H9 (cell line): ENCODE measurements at regions not wholly inside any gene's neighbourhood (a gene's known extent, or its start where the extent isn't known, plus 50 kb on each side); places are given as distances from the start of the nearest gene placed in this dataset.

Experiments used
- DNase-seq: peaks from one replicate; pipeline ENCODE4 v3.0.0-alpha.2; 2017
- H2AFZ ChIP-seq: one replicate; pipeline ENCODE4 v1.6.1; 2013; ENCODE audit warnings: mild to moderate bottlenecking, low read length, control low read depth, moderate library complexity
- H2AK5ac ChIP-seq: 2 replicates; pipeline ENCODE4 v1.6.1; 2013; ENCODE audit warnings: low read length, control low read depth, mixed read lengths; ENCODE audit not compliant: insufficient read length
- H2BK120ac ChIP-seq: one replicate; pipeline ENCODE4 v1.6.1; 2013; ENCODE audit warnings: low read depth, mild to moderate bottlenecking, low read length, control low read depth, inconsistent platforms; ENCODE audit not compliant: poor library complexity, severe bottlenecking
- H2BK12ac ChIP-seq: 2 replicates; pipeline ENCODE4 v1.6.1; 2013; ENCODE audit warnings: low read length, control low read depth, mixed read lengths, low read depth; ENCODE audit not compliant: insufficient read length
- H2BK15ac ChIP-seq: 2 replicates; pipeline ENCODE4 v1.6.1; 2013; ENCODE audit warnings: low read depth, low read length, control low read depth
- H2BK20ac ChIP-seq: one replicate; pipeline ENCODE4 v1.6.1; 2013; ENCODE audit warnings: low read depth, mild to moderate bottlenecking, low read length, control low read depth, inconsistent platforms; ENCODE audit not compliant: poor library complexity, severe bottlenecking
- H2BK5ac ChIP-seq: 2 replicates; pipeline ENCODE4 v1.6.1; 2013; ENCODE audit warnings: low read length, control low read depth, mixed read lengths; ENCODE audit not compliant: insufficient read length
- H3K14ac ChIP-seq: 2 replicates; pipeline ENCODE4 v1.6.1; 2013; ENCODE audit warnings: low read length, control low read depth; ENCODE audit not compliant: insufficient read depth
- H3K18ac ChIP-seq: 2 replicates; pipeline ENCODE4 v1.6.1; 2013; ENCODE audit warnings: low read depth, mild to moderate bottlenecking, mixed read lengths, low read length, control low read depth; ENCODE audit not compliant: insufficient read length
- H3K23ac ChIP-seq: 2 replicates; pipeline ENCODE4 v1.6.1; 2013; ENCODE audit warnings: low read length, control low read depth, mixed read lengths, low read depth; ENCODE audit not compliant: insufficient read length
- H3K23me2 ChIP-seq: 2 replicates; pipeline ENCODE4 v1.6.1; 2013; ENCODE audit warnings: low read depth, mild to moderate bottlenecking, mixed read lengths, low read length, control low read depth; ENCODE audit not compliant: insufficient read length, poor library complexity, severe bottlenecking
- H3K27ac ChIP-seq: 2 replicates; pipeline ENCODE4 v1.5.1; 2013; ENCODE audit warnings: low read length, control low read depth, mixed read lengths, low read depth; ENCODE audit not compliant: insufficient read length
- H3K27me3 ChIP-seq: 2 replicates; pipeline ENCODE4 v1.6.1; 2013; ENCODE audit warnings: low read length, control low read depth, inconsistent platforms; ENCODE audit not compliant: insufficient read depth
- H3K4ac ChIP-seq: 2 replicates; pipeline ENCODE4 v1.6.1; 2013; ENCODE audit warnings: low read depth, mild to moderate bottlenecking, control low read depth, inconsistent platforms, low read length, moderate library complexity
- H3K4me1 ChIP-seq: 2 replicates; pipeline ENCODE4 v1.6.1; 2013; ENCODE audit warnings: low read length, control low read depth, inconsistent platforms; ENCODE audit not compliant: insufficient read depth
- H3K4me2 ChIP-seq: 2 replicates; pipeline ENCODE4 v1.6.1; 2013; ENCODE audit warnings: low read length, control low read depth, mixed read lengths; ENCODE audit not compliant: insufficient read length, insufficient read depth
- H3K56ac ChIP-seq: 2 replicates; pipeline ENCODE4 v1.6.1; 2013; ENCODE audit warnings: low read depth, mild to moderate bottlenecking, mixed read lengths, low read length, control low read depth; ENCODE audit not compliant: insufficient read length
- H3K79me1 ChIP-seq: 2 replicates; pipeline ENCODE4 v1.6.1; 2013; ENCODE audit warnings: low read depth, mild to moderate bottlenecking, moderate library complexity, low read length, control low read depth, inconsistent platforms; ENCODE audit not compliant: insufficient read depth, poor library complexity, severe bottlenecking
- H3K79me2 ChIP-seq: 2 replicates; pipeline ENCODE4 v1.6.1; 2013; ENCODE audit warnings: low read length, control low read depth, inconsistent platforms; ENCODE audit not compliant: insufficient read depth
- H3K9ac ChIP-seq: 2 replicates; pipeline ENCODE4 v1.6.1; 2013; ENCODE audit warnings: low read length, control low read depth, mixed read lengths; ENCODE audit not compliant: insufficient read length; ENCODE audit errors: extremely low read depth
- H3K9me3 ChIP-seq: one replicate; pipeline ENCODE4 v1.6.1; 2013; ENCODE audit warnings: low read depth, low read length, inconsistent platforms; ENCODE audit not compliant: control insufficient read depth
- H3T11ph ChIP-seq: one replicate; pipeline ENCODE4 v1.6.1; 2013; ENCODE audit warnings: mild to moderate bottlenecking, low read length, control low read depth, inconsistent platforms
- H4K20me1 ChIP-seq: one replicate; pipeline ENCODE4 v1.6.1; 2013; ENCODE audit not compliant: control insufficient read depth, insufficient read length, insufficient read depth
- H4K5ac ChIP-seq: 2 replicates; pipeline ENCODE4 v1.6.1; 2013; ENCODE audit warnings: low read depth, mild to moderate bottlenecking, mixed read lengths, low read length, control low read depth; ENCODE audit not compliant: insufficient read length
- H4K8ac ChIP-seq: replicated peaks from 2 replicates; pipeline ENCODE4 v1.6.1; 2013; ENCODE audit warnings: low read length, control low read depth, mixed read lengths, low read depth; ENCODE audit not compliant: insufficient read length
- H4K91ac ChIP-seq: 2 replicates; pipeline ENCODE4 v1.6.1; 2013; ENCODE audit warnings: low read depth, mild to moderate bottlenecking, moderate library complexity, mixed read lengths, low read length, control low read depth; ENCODE audit not compliant: insufficient read length
- H3K27ac Mint-ChIP-seq, 3 experiments: 2 replicates in 2 of 3; 3 replicates in 1 of 3; pipeline ENCODE4 v1.8.0; 2020 to 2021; ENCODE audit warnings: mixed read lengths in 3 of 3, mild to moderate bottlenecking in 1 of 3, moderate library complexity in 1 of 3
- H3K27me3 Mint-ChIP-seq: 2 replicates; pipeline ENCODE4 v1.8.0; 2021; ENCODE audit warnings: low read depth, mild to moderate bottlenecking, moderate library complexity, mixed read lengths
- H3K36me3 Mint-ChIP-seq, 3 experiments: 2 replicates in 2 of 3; 3 replicates in 1 of 3; pipeline ENCODE4 v1.8.0; 2020 to 2021; ENCODE audit warnings: low read depth in 3 of 3, mixed read lengths in 3 of 3; ENCODE audit not compliant: insufficient read depth in 1 of 3
- H3K4me1 Mint-ChIP-seq, 2 experiments: 2 replicates each; pipeline ENCODE4 v1.8.0; 2020; ENCODE audit warnings: mixed read lengths in 2 of 2
- H3K4me3 Mint-ChIP-seq, 2 experiments: 2 replicates in 1 of 2; 3 replicates in 1 of 2; pipeline ENCODE4 v1.8.0; 2020 to 2021; ENCODE audit warnings: mild to moderate bottlenecking in 2 of 2, mixed read lengths in 2 of 2, moderate library complexity in 1 of 2
- H3K9me3 Mint-ChIP-seq, 2 experiments: 2 replicates in 1 of 2; 3 replicates in 1 of 2; pipeline ENCODE4 v1.8.0; 2020; ENCODE audit warnings: mild to moderate bottlenecking in 2 of 2, mixed read lengths in 2 of 2, moderate library complexity in 1 of 2
- CTCF ChIP-seq: fragments of 200-600 bp; sonication (generic); conservative IDR thresholded peaks from 3 replicates; pipeline ENCODE4 v1.8.0; 2021; ENCODE audit warnings: antibody characterized with exemption, mild to moderate bottlenecking
- WGBS: extraction: QIAGEN DNeasy Blood & Tissue Kit; methylation state at CpG from one replicate; pipeline ENCODE4 v1.1.7; 2013; ENCODE audit warnings: missing lambda C conversion rate, low lambda C conversion rate, mixed read lengths; ENCODE audit not compliant: insufficient read length; ENCODE audit errors: extremely low coverage; 5-methylcytosine and 5-hydroxymethylcytosine counted together

- H3T11ph ChIP-seq, result no peak overlapping the region
- H3K9me3 ChIP-seq, result no peaks in the 10 kb centered on the region
- Mint-ChIP-seq H3K36me3 (no peaks in the 10 kb centered on the region), H3K4me3 (no peak overlapping the region), H3K9me3 (no peaks in the 10 kb centered on the region), H3K27me3 (peaks cover 7% of the 10 kb centered on the region), H3K27ac (no peak overlapping the region), H3K4me1 (peaks cover 21 to 22% of the 10 kb centered on the region in 2 experiments)
- H3K23ac ChIP-seq, result no peak overlapping the region
- H2BK120ac ChIP-seq, result no peak overlapping the region
- H4K20me1 ChIP-seq, result no peaks in the 10 kb centered on the region
- H2BK15ac ChIP-seq, result no peak overlapping the region
- H3K27ac ChIP-seq, result no peak overlapping the region
- H2BK20ac ChIP-seq, result no peak overlapping the region
- H3K4me2 ChIP-seq, result no peak overlapping the region
- no peak overlapping the region for H2BK12ac ChIP-seq
- no peak overlapping the region for H2BK5ac ChIP-seq
- DNase-seq, result no peak
- no peak overlapping the region for H2AK5ac ChIP-seq
- H4K8ac ChIP-seq, result no peak overlapping the region
- no peak overlapping the region for H3K56ac ChIP-seq
- no peak overlapping the region for H3K9ac ChIP-seq
- H3K4me1 ChIP-seq, result no peaks in the 10 kb centered on the region; the same call in 1 of the 2 replicates
- no CpG with 5 or more reads among the region's 2 CpGs for WGBS
- no peaks in the 10 kb centered on the region for H3K23me2 ChIP-seq
- TF ChIP-seq CTCF, result no peak
- no peak overlapping the region for H3K14ac ChIP-seq
- no peak overlapping the region for H2AFZ ChIP-seq
- H3K27me3 ChIP-seq, result no peaks in the 10 kb centered on the region
- no peak overlapping the region for H3K18ac ChIP-seq
- no peaks in the 10 kb centered on the region for H3K79me2 ChIP-seq
- no peak overlapping the region for H4K91ac ChIP-seq
- no peaks in the 10 kb centered on the region for H3K79me1 ChIP-seq
- no peak overlapping the region for H4K5ac ChIP-seq
- no peak overlapping the region for H3K4ac ChIP-seq
Measured at GRCh38 chr2:118505436-118505835, 342.0 kb downstream of the EN1 start.
